ENCODE measurements at regions not wholly inside any gene's neighbourhood (a gene's known extent, or its start where the extent isn't known, plus 50 kb on each side); places are given as distances from the start of the nearest gene placed in this dataset.

DNA sequence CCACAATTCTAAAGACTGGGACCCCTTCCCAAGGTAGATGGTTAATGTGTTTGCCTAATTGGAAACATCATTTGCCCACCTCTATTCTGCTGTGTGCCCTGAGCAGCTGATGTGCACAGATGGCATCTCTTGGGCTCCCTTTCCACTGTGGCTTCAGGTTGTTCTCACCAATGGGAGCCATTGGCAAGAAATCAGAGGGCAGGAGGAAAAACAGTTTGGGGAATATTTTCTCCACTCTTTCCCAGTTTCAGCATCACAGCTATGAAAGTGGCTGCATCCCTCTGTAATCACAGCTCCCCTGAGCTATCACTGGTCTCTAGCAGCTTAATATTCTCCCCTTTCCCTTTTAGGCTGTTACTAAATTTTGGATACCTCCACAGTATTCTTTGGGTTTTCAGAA lies 911.6 kb upstream of the SEMA6A start:
- DNase-seq (ENCODE audit: low read depth, low spot score) = no peak
- Histone ChIP-seq H3K4me2 (ENCODE audit: insufficient read depth, low read length) (no peak overlapping the region), H3K9me1 (replicated peaks; ENCODE audit: control insufficient read depth, extremely low read depth, insufficient read depth, low read length) (no peaks in the 10 kb centered on the region), H3K9me3 (replicated peaks; ENCODE audit: control insufficient read depth, insufficient read depth, low read length) (no peaks in the 10 kb centered on the region), H2AFZ (ENCODE audit: low read depth, low read length) (no peak overlapping the region), H3K9ac (replicated peaks; ENCODE audit: extremely low read depth, insufficient read depth, low read length) (no peak overlapping the region), H3K27me3 (ENCODE audit: control insufficient read depth in 2 of 2, insufficient read depth in 2 of 2, low read length in 2 of 2) (no peaks in the 10 kb centered on the region), H3K4me3 (replicated peaks in 1 of 3; ENCODE audit: insufficient read depth in 1 of 3, low read depth in 1 of 3, low read length in 3 of 3) (no peak overlapping the region), H3K36me3 (ENCODE audit: control insufficient read depth in 2 of 2, extremely low read depth in 1 of 2, insufficient read depth in 2 of 2, low read length in 2 of 2) (no peaks in the 10 kb centered on the region), H4K20me1 (replicated peaks; ENCODE audit: control insufficient read depth, extremely low read depth, insufficient read depth, low read length) (no peaks in the 10 kb centered on the region), H3K27ac (ENCODE audit: insufficient read depth, low read depth, low read length) (no peak overlapping the region), H3K4me1 (ENCODE audit: control insufficient read depth, extremely low read depth, insufficient read depth, low read length) (no peaks in the 10 kb centered on the region), H3K79me2 (ENCODE audit: control insufficient read depth, insufficient read depth, low read length) (no peaks in the 10 kb centered on the region)
- BruUV-seq (replicated peaks) = no TSS peak
- no peak for FAIRE-seq
- intact Hi-C loops (cut with micrococcal nuclease) = no loop called here
- TF ChIP-seq MAX (IDR thresholded peaks at IDR 0.05; ENCODE audit: insufficient read depth, insufficient read length) = no peak
- no peak for TF ChIP-seq POLR2A (IDR thresholded peaks at IDR 0.05; ENCODE audit: low read depth, low read length)
- no peak for TF ChIP-seq POLR2AphosphoS5 (IDR thresholded peaks at IDR 0.05; ENCODE audit: insufficient read depth, low read depth, low read length)
- ChIA-PET POLR2A (no interaction called here), CTCF (no interaction called here)
- dilution Hi-C loops (cut with MboI; ENCODE audit: extremely low pct_ligation_motif_present, low sequenced_read_pairs) = no loop called here

DNA sequence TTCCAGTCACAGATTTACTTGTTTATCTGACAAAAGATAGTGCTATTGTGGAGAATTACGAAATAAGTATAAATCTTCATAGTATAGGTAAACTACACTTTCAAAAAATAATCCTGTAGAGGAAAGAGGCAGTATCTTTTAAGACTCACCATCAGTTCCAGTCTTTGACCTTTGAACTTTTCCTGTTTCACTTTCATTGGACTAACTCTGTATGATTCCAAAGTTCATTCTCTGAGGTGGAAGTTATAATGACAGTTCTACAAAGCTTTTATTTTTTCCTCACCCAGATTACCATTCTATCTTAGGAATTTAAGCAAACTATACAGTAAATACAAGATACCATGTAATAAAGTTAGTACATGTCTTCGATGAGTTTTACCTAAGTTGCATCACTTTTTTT lies 901.3 kb upstream of the SEMA6A start:
- TF ChIP-seq EZH2 (IDR thresholded peaks at IDR 0.05; ENCODE audit: borderline replicate concordance, low read depth, low read length, severe bottlenecking) = no peak
- TF ChIP-seq, protein P1, sequence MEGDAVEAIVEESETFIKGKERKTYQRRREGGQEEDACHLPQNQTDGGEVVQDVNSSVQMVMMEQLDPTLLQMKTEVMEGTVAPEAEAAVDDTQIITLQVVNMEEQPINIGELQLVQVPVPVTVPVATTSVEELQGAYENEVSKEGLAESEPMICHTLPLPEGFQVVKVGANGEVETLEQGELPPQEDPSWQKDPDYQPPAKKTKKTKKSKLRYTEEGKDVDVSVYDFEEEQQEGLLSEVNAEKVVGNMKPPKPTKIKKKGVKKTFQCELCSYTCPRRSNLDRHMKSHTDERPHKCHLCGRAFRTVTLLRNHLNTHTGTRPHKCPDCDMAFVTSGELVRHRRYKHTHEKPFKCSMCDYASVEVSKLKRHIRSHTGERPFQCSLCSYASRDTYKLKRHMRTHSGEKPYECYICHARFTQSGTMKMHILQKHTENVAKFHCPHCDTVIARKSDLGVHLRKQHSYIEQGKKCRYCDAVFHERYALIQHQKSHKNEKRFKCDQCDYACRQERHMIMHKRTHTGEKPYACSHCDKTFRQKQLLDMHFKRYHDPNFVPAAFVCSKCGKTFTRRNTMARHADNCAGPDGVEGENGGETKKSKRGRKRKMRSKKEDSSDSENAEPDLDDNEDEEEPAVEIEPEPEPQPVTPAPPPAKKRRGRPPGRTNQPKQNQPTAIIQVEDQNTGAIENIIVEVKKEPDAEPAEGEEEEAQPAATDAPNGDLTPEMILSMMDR (IDR thresholded peaks at IDR 0.05; ENCODE audit: extremely low read depth in 1 of 2, insufficient read depth in 1 of 2, low read depth in 1 of 2, low read length in 2 of 2) = no peak
- no peak for TF ChIP-seq GATA2 (IDR thresholded peaks at IDR 0.05; ENCODE audit: insufficient read depth, insufficient read length, low read depth, low read length)
- TF ChIP-seq MAX (IDR thresholded peaks at IDR 0.05; ENCODE audit: insufficient read depth, insufficient read length) = no peak
- TF ChIP-seq JUN (IDR thresholded peaks at IDR 0.05; ENCODE audit: borderline replicate concordance, insufficient read depth, insufficient read length, low read depth) = no peak
- no peak for TF ChIP-seq POLR2A (IDR thresholded peaks at IDR 0.05; ENCODE audit: low read depth, low read length)
- TF ChIP-seq POLR2AphosphoS5 (IDR thresholded peaks at IDR 0.05; ENCODE audit: insufficient read depth, low read depth, low read length) = no peak
- TF ChIP-seq MYC (IDR thresholded peaks at IDR 0.05; ENCODE audit: low read depth, low read length) = no peak
- TF ChIP-seq FOS (IDR thresholded peaks at IDR 0.05; ENCODE audit: borderline replicate concordance, insufficient read depth, low read length) = no peak
- Histone ChIP-seq H3K27me3 (ENCODE audit: control insufficient read depth in 2 of 2, insufficient read depth in 2 of 2, low read length in 2 of 2) (no peaks in the 10 kb centered on the region), H3K4me1 (ENCODE audit: control insufficient read depth, extremely low read depth, insufficient read depth, low read length) (no peaks in the 10 kb centered on the region), H3K4me3 (replicated peaks in 1 of 3; ENCODE audit: insufficient read depth in 1 of 3, low read depth in 1 of 3, low read length in 3 of 3) (no peak overlapping the region), H3K79me2 (ENCODE audit: control insufficient read depth, insufficient read depth, low read length) (no peaks in the 10 kb centered on the region), H3K9ac (replicated peaks; ENCODE audit: extremely low read depth, insufficient read depth, low read length) (no peak overlapping the region), H3K9me3 (replicated peaks; ENCODE audit: control insufficient read depth, insufficient read depth, low read length) (no peaks in the 10 kb centered on the region), H3K4me2 (ENCODE audit: insufficient read depth, low read length) (no peak overlapping the region), H4K20me1 (replicated peaks; ENCODE audit: control insufficient read depth, extremely low read depth, insufficient read depth, low read length) (no peaks in the 10 kb centered on the region), H3K36me3 (ENCODE audit: control insufficient read depth in 2 of 2, extremely low read depth in 1 of 2, insufficient read depth in 2 of 2, low read length in 2 of 2) (no peaks in the 10 kb centered on the region), H3K9me1 (replicated peaks; ENCODE audit: control insufficient read depth, extremely low read depth, insufficient read depth, low read length) (no peaks in the 10 kb centered on the region), H3K27ac (ENCODE audit: insufficient read depth, low read depth, low read length) (no peak overlapping the region), H2AFZ (ENCODE audit: low read depth, low read length) (no peak overlapping the region)
- BruUV-seq (replicated peaks) = no TSS peak
- FAIRE-seq = no peak
- DNase-seq (ENCODE audit: low read depth, low spot score) = no peak
- dilution Hi-C loops (cut with MboI; ENCODE audit: extremely low pct_ligation_motif_present, low sequenced_read_pairs) (no loop called here), intact Hi-C loops (cut with micrococcal nuclease) (no loop called here)
- ChIA-PET CTCF (no interaction called here), POLR2A (no interaction called here)
